Mesothelial cell of epicardium (in vitro differentiated cells): ENCODE measurements at regions not wholly inside any gene's neighbourhood (a gene's known extent, or its start where the extent isn't known, plus 50 kb on each side); places are given as distances from the start of the nearest gene placed in this dataset.

Experiments
- DNase-seq, 2 experiments: peaks; one replicate each; pipeline ENCODE4 v3.0.0; 2021; ENCODE audit warnings: low spot score in 2 of 2; ENCODE audit not compliant: unreplicated experiment in 2 of 2
- H3K27ac Mint-ChIP-seq: 2 replicates; pipeline ENCODE4 v1.8.0; 2021; ENCODE audit warnings: mixed read lengths
- H3K27me3 Mint-ChIP-seq: 2 replicates; pipeline ENCODE4 v1.8.0; 2021; ENCODE audit warnings: low read depth, mixed read lengths
- H3K36me3 Mint-ChIP-seq: 2 replicates; pipeline ENCODE4 v1.8.0; 2021; ENCODE audit warnings: mixed read lengths
- H3K4me1 Mint-ChIP-seq: 2 replicates; pipeline ENCODE4 v1.8.0; 2021; ENCODE audit warnings: mixed read lengths
- H3K4me3 Mint-ChIP-seq: 2 replicates; pipeline ENCODE4 v1.8.0; 2021; ENCODE audit warnings: mild to moderate bottlenecking, moderate library complexity, mixed read lengths
- H3K9me3 Mint-ChIP-seq: 2 replicates; pipeline ENCODE4 v1.8.0; 2021; ENCODE audit warnings: mixed read lengths
- CTCF ChIP-seq: fragments of 200-600 bp; sonication (generic); IDR thresholded peaks from one replicate; pipeline ENCODE4 v1.5.0; 2021; ENCODE audit warnings: antibody characterized with exemption; ENCODE audit not compliant: unreplicated experiment

GRCh38 chr5:58145397-58145934 is 314.4 kb downstream of the PLK2 start:
- no peak for DNase-seq
- no peak overlapping the region for H3K4me3 Mint-ChIP-seq
- H3K27ac Mint-ChIP-seq = no peak overlapping the region
- peaks cover 17% of the 10 kb centered on the region for H3K4me1 Mint-ChIP-seq
- no peak for TF ChIP-seq CTCF
- no peaks in the 10 kb centered on the region for H3K36me3 Mint-ChIP-seq
- no peaks in the 10 kb centered on the region for H3K9me3 Mint-ChIP-seq
- no peaks in the 10 kb centered on the region for H3K27me3 Mint-ChIP-seq

- Mint-ChIP-seq H3K4me3 (no peak overlapping the region), H3K4me1 (peaks cover 14% of the 10 kb centered on the region), H3K36me3 (no peaks in the 10 kb centered on the region), H3K27ac (no peak overlapping the region), H3K9me3 (no peaks in the 10 kb centered on the region), H3K27me3 (no peaks in the 10 kb centered on the region)
- no peak for DNase-seq
- no peak for TF ChIP-seq CTCF
These were observed 316.2 kb downstream of the PLK2 start for GRCh38 chr5:58143727-58144126.

GRCh38 chr5:58143181-58143580 is 316.7 kb downstream of the PLK2 start:
- Mint-ChIP-seq H3K36me3 (no peaks in the 10 kb centered on the region), H3K27me3 (no peaks in the 10 kb centered on the region), H3K27ac (no peak overlapping the region), H3K9me3 (no peaks in the 10 kb centered on the region), H3K4me1 (peaks cover 18% of the 10 kb centered on the region), H3K4me3 (no peak overlapping the region)
- DNase-seq = no peak
- no peak for TF ChIP-seq CTCF

- H3K4me3 Mint-ChIP-seq = no peak overlapping the region
- H3K36me3 Mint-ChIP-seq = no peaks in the 10 kb centered on the region
- H3K27ac Mint-ChIP-seq = no peak overlapping the region
- H3K4me1 Mint-ChIP-seq = peaks cover 20% of the 10 kb centered on the region
- TF ChIP-seq CTCF = no peak
- no peak for DNase-seq
- H3K9me3 Mint-ChIP-seq = no peaks in the 10 kb centered on the region
- no peaks in the 10 kb centered on the region for H3K27me3 Mint-ChIP-seq
These were observed 321.1 kb downstream of the PLK2 start for GRCh38 chr5:58138791-58139190.

- no peak for DNase-seq
- no peaks in the 10 kb centered on the region for H3K9me3 Mint-ChIP-seq
- H3K27ac Mint-ChIP-seq = no peak overlapping the region
- no peak overlapping the region for H3K4me3 Mint-ChIP-seq
- TF ChIP-seq CTCF = no peak
- H3K36me3 Mint-ChIP-seq = no peaks in the 10 kb centered on the region
- H3K27me3 Mint-ChIP-seq = no peaks in the 10 kb centered on the region
- peaks cover 20% of the 10 kb centered on the region for H3K4me1 Mint-ChIP-seq
These were observed 323.5 kb downstream of the PLK2 start for GRCh38 chr5:58136406-58136805.
